Stimulated activated CD8-positive, alpha-beta memory T cell treated with anti-CD3 and anti-CD28 coated beads, Interleukin-15, amount 100 ng/mL, for 1 hour (primary cell): ENCODE measurements at regions not wholly inside any gene's neighbourhood (a gene's known extent, or its start where the extent isn't known, plus 50 kb on each side); places are given as distances from the start of the nearest gene placed in this dataset.

ENCODE experiments used
- DNase-seq: peaks from one replicate; pipeline ENCODE4 v3.0.0-alpha.2; 2020; ENCODE audit warnings: low read depth

DNA sequence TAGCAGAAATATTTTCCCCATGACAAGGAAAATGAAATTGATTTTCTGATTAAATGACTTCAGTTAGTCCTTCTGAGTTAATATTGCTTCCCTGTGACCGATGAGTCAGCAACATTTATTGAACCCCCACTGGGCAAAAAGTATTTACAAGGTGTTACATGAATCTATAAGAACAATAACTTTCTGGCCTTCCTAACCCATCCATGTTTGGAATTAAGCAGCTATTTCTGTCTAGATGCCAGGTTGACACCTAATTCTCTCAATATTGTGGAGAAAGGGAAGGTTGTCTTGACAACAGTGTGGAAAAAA, 112.9 kb upstream of the JAZF1 start:
- DNase-seq: no peak

- peak; percentile 20 for DNase-seq
Measured at GRCh38 chr7:28296571-28297483, 115.5 kb upstream of the CREB5 start.

DNA sequence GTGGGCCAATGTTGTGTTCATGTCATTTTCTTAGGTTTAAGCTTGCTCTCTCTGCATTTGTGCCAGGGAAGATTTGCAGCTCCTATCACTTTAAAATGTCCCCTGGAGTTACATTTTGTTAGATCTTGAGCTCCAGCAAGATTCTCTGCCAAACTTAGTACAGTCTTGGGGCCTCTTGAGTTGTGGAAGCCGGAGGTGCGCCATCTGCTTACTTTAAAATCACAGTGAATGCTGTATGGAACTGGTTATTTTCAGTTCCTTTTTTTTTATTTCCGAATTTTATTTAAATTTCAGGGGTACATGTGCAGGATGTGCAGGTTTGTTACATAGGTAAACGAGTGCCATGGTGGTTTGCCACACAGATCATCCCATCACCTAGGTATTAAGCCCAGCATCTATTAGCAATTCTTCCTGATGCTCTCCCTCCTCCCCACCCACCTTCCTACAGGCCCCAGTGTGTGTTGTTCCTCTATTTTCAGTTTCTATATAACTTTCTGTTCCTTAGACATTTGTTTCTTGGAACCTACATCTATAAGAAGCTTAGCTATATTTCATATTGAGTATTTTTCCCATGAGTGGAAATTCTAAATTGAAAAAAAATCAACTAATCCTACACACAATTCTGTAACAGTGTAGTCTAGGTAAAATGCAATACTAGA, 114.4 kb upstream of the CREB5 start:
- DNase-seq: no peak

DNA sequence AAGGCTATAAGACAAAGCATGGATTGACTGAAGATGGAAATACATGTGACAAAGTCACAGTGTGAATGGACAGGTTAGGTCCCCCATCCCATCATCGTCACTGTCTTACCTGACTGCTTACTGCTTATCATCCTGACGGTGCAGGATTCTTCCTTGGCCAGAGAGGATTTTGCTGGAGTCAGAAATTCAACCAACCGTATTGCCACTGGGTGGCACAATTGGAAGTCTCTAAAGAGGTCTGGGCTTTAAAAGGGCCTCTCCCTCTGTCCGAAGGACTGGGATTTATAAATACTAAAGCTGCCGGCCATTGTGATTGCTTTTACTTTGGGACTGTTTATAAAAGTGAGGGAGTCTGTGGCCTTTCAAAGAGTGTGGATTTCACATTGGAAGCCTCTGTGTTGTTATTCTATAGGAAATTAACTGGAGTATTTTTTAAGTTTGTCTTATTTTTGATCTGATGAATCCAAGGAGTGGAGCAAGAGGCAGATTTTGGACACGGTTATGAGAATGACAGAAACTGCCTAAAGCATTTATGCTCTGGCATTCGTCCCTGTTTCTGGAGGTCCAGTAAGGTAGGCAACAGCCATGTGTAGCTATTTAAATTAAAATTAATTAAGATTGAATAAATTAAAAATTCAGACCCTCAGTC, 113.3 kb upstream of the CREB5 start:
- no peak for DNase-seq

DNA sequence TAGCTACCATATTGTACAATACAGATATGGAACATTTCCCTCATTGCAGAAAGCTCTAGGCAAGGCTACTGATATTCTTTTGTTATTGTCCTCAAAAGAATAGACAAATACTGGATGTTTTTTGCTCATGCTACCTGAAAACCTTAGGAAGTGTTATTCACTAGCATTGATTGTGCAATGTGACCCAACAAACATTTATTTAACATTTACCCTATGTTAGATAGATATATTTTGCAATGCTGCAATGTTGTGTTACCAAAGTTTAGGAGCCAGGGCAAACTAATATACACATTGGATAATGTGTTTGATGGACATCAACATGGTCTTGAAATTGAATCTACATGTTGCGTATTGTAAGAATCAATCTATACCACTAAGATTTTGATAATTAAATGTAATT, 112.8 kb upstream of the CREB5 start:
- DNase-seq: no peak

GRCh38 chr7:28300488-28300887, 111.8 kb upstream of the CREB5 start:
- no peak for DNase-seq

DNA sequence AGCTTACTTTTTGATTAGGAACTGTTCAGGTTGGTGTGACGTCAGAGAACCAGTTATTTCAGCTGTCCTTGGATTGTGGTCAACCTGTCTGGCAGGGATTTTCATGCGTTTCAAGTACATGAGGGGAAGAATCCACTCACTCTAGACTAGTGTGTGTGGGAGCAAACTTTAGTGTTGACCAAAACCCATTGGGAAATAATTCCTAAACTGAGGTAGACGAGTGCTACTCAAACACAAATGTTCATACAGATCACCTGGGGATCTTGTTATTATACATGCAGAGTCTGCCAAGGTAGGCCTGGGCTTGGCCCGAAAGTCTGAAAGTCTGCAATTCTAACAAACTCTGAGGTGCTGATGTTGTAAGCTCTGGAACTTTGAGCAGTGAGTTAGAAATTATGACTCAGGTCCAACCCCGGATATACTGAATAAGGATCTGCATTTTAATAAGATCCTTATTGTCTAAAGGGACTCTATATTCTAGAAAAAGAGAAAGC, 111.1 kb upstream of the CREB5 start:
- DNase-seq: no peak

- no peak for DNase-seq
Measured at GRCh38 chr7:28304290-28304689, 108.0 kb upstream of the CREB5 start.

DNA sequence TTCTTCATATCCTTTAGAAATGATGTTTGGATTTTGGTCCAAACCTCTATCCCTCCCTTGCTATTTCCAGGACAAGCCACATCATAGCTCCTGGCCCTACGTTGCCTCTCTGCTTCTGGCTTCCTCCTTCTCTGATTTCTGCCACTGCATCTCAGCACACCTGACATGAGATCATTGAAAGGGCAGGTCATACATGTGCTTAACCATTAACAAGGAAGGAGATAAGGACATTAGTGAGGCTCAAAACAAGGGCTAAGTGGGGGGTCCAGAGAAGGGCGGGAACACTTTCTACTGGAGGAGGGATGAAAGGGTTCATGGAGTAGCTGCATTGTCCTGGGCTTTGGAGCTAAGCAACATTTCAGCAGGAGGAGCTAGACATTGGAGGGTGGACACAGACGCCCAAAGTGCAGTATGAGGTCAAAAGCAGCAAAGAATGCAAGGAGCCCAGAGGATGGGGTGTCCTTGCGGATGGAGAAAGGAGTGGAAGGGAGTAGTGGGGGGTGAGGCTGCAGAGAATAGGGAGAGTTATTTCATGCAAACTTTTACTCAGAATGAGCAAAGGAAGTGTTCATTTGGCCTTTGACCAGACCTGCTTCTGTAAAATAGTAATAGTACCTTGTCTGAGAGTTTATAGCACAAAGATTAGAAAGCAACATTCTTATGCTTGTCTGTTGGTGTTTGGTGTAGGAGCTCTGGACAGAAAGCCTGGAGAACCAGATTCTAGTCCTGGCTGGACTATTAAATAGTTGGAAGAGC, 102.4 kb upstream of the CREB5 start:
- DNase-seq: no peak

- no peak for DNase-seq
Measured at GRCh38 chr7:28310460-28310848, 101.9 kb upstream of the CREB5 start.

DNA sequence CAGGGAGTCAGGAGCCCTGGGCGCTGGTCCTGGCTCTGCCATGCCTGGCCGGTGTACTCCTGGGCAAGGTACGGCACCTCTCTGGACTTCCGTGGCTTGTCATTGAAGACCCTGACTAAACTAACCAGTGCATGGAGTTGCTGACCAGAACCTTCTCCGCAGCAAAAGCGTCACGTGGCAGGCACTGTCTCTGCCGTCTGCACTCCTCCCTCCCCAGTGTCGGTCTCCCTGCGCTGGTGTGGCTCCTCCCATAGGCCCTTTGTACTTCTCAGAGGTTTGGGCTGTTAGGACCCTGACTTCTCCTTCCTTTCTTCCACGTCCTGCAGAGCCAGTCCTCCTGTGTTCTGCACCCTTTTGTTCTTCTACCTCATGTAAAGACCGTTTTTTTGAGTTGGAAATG, 100.6 kb upstream of the CREB5 start:
- no peak for DNase-seq

GRCh38 chr7:28312948-28313347, 99.4 kb upstream of the CREB5 start:
- DNase-seq: no peak

GRCh38 chr7:28314841-28315240, 97.5 kb upstream of the CREB5 start:
- no peak for DNase-seq

- no peak for DNase-seq
Measured at GRCh38 chr7:28315565-28316410, 96.5 kb upstream of the CREB5 start.

DNA sequence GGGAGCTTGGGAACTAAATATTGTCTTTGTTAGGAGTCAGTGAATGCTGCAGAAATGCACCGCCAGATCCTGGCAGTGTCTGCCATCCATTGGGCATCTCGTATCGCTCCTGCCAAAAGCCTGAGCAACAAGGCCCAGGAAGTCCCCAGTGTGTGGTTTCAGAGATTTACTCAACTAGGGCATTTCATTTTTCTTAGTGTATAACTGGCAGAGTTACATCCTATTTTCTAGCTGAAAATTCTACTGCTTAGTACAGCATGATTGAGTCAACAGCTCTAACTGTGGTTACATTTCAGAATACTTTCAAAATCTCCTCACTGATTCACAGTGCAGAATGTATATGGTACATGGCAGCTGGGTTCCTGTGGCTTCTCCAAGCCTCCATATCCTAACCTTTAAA, 95.8 kb upstream of the CREB5 start:
- DNase-seq: no peak

DNA sequence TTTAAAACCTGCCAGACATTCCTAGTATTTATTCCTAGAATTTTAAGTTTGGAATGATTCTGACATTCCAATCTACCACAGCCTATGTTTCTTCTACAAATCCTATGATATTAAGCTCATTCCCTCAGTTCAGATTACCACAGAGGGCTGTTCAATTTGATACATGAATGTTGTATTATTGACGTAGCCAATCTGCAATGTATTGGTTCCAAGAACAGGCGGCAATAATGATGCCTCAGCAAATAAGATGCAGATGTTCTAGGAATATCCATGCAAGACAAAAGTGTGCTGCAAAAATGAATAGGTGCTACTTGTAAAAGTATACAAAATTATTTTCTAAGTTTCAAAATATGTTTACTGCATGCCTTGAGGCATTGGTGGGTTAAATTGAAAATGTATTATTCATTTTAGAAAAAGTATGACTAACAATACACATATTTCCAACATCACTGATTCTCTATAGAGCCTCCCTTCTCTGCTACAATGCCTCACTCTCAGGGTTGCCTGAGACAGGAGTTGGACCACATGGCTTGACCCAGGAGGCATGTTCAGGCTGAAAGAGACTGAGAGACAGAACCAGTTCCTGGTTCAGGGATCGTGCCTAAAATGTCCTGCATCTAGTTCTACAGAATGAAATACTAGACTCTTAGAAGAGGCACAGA, 94.1 kb upstream of the CREB5 start:
- DNase-seq: no peak

- no peak for DNase-seq
Measured at GRCh38 chr7:28323833-28324232, 88.5 kb upstream of the CREB5 start.

DNA sequence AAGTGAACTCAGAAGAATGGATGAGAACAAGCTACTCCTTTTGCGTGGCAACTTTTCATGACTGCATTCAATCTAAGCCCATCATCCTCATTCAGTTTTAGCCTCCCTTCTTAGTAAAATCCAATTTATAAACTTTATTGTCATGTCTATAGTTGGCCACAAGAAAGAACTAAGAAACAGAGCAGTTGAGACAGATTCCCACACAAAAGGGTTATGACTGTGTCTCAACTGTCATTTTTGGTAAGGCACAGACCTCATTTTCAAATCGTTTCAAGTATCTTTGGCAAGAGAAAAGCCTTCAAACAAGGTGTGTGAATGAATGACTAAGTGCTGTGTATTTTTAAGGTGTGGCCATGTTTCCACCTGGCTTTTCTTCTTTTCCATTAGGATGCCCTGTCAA, 84.2 kb upstream of the CREB5 start:
- no peak for DNase-seq

DNA sequence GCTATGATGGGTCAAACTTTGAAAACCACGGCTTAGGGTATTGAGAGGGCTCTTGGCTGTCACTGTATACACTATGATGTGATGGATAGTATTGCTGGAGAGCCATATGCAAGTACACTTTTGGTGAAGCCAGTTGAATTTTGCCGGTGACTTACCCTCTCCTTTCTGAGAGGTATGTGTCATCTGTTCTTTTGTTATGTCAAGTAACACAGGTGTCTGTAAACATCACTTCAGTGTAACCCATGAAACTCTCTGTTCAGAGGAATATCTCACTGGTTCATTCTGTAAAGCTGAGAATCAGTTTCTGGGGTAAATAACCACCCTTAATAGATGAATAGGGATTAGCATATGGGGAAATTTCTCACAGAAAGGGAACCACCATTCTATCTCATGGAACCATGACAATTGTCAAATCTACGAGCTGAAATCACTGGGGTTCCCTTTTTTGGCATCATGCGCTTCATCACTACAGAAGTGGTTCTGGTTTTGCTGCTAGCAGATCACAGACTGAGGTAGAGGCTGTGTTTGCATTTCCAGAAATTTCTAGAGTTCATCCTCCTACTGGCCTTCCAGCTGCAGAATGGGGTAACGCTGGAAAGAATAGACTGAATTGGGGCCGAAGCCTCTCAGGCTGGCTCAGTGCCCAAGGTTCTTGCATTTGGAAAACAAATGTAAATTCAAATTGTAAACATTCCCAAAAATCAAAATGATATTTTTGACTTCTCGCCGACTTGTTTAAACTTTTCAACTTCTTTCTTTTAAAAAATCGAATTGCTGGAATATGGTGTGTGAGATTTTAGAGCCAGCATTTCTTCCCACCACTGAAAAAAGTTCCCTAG, 83.3 kb upstream of the CREB5 start:
- no peak for DNase-seq
